Right renal cortex interstitium (tissue), 3 donors: ENCODE measurements at regions not wholly inside any gene's neighbourhood (a gene's known extent, or its start where the extent isn't known, plus 50 kb on each side); places are given as distances from the start of the nearest gene placed in this dataset.
"Not testable (repeated sequence)": the region's sequence is repeated elsewhere in the genome, so short reads cannot be mapped to it uniquely, and the experiment has no call there.

Experiments
- DNase-seq, 3 donors: peaks; one replicate each; pipeline ENCODE4 v3.0.0-alpha.2; 2013; ENCODE audit warnings: low read depth in 3 of 3, low spot score in 2 of 3

GRCh38 chr15:62362144-62362543, 197.1 kb upstream of the C2CD4B start:
- DNase-seq = no peak

DNA sequence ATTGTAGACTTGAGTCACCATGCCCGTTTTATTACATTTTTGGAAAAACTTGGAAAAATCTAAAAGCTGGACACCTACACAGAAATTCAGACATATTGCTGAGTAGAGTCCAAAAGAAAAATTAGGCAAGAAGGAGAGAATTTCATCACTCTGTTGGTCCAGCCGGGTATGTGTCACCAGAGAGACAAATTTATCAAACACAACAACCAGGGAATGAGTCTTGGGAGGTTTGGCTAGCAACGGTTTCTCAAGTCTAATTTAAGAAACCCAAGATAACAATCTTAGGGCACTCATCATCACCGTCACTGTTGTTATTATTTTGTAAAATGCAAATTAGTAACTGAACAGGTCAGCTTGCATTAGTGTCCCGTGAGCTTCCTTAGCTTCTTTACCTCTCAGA, 197.5 kb upstream of the C2CD4B start:
- no peak for DNase-seq

DNA sequence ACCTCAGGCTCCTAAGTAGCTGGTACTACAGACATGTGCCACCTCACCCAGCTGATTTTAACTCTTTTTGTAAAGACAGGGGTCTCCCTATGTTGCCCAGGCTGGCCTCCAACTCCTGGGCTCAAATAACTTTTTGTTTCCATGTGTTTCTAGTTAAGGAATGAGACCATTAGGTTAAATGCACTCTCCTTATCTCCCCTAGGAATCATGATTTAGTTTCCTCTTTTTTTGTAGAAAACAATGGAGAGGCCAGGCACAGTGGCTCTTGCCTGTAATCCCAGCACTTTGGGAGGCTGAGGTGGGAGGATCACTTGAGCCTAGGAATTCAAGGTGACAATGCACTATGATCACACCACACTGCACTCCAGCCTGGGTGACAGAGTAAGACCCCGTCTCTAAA, 198.8 kb upstream of the C2CD4B start:
- no peak for DNase-seq

DNA sequence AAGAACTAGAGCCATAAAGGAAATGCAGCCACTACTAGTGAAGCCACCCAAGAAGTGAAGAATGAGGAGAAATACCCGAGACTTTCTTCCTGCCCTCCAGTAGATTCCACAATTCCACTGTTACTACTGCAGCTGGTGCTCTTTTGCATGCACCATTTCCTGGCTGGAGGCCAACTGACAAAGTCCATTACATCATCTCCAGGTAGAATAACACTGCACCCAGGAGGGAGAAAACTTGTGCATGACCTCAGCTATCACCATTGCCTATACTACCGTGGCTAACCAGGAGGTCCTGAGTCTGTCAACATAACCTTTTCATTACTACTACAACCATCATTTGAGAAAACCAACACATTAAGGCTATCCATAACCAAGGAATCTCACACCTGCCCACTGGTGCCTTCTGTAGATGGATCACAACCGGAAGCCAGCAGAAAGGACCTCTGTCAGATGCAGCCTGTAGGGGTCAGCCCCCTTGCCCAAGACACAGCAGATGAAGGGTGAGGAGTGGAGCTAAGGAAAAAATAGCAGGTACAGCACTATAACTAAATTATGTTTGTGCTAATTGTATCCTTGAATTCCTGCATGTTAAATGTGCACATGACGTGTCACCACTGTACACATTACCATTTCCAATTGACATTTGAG, 200.8 kb upstream of the C2CD4B start:
- no peak for DNase-seq

DNA sequence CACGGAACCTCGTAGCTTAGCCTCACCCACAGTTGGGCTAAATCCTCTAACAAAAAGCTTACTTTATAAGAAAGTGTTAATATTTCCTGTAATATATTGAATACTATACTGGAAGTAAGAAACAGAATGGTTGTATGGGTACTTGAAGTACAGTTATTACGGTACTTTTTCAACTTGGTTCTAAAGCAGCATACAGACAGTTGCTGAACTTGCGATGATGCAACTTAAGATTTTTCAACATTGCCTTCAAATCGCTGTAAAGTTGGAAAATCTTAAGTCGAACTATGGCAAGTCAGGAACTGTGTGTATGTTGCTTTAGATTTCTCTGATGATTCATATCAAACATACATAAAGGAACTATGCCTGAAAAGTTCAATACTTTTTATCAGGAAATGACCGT, 204.4 kb upstream of the C2CD4B start:
- no peak for DNase-seq

GRCh38 chr15:62371683-62372082, 206.6 kb upstream of the C2CD4B start:
- DNase-seq = not testable (repeated sequence)

GRCh38 chr15:62377736-62378480, 212.8 kb upstream of the C2CD4B start:
- peak in 2 of 3 donors; percentile 25 to 41 for DNase-seq

DNA sequence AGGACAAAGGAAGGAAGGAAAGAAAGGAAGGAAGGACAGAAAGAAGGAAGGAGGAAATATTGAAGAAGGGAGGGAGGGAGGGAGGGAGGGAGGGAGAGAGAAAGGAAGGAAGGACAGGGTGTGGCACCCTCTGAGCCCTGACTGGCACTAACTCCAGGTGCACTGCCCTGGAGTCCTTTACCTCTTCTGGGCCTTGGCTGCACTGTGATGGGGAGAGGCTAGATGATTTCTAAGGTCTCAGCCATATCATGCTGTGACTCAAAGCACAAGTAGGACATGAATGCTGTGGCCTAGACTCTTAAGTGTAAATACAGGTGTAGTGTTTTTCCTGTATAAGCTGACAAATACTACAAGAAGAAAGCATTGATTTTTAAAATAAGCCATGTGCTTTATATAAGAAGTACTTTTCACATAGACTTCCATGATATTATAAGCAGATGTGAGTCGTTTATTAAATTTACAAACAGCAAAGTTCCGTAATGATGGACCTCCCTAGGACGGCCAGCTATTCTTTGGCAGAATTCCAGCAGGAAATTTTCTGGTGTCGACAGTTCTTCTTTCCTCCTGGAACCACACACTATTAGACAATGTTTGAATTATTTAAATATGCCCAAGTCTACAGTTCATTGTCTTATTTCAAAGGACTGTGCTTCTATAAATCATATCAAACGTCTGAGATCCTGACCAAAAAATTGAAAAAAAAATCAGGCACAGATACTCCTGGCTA, 213.8 kb upstream of the C2CD4B start:
- no peak for DNase-seq

- no peak for DNase-seq
Measured at GRCh38 chr15:62380011-62380410, 214.9 kb upstream of the C2CD4B start.

GRCh38 chr15:62382046-62382445, 217.0 kb upstream of the C2CD4B start:
- DNase-seq = no peak

DNA sequence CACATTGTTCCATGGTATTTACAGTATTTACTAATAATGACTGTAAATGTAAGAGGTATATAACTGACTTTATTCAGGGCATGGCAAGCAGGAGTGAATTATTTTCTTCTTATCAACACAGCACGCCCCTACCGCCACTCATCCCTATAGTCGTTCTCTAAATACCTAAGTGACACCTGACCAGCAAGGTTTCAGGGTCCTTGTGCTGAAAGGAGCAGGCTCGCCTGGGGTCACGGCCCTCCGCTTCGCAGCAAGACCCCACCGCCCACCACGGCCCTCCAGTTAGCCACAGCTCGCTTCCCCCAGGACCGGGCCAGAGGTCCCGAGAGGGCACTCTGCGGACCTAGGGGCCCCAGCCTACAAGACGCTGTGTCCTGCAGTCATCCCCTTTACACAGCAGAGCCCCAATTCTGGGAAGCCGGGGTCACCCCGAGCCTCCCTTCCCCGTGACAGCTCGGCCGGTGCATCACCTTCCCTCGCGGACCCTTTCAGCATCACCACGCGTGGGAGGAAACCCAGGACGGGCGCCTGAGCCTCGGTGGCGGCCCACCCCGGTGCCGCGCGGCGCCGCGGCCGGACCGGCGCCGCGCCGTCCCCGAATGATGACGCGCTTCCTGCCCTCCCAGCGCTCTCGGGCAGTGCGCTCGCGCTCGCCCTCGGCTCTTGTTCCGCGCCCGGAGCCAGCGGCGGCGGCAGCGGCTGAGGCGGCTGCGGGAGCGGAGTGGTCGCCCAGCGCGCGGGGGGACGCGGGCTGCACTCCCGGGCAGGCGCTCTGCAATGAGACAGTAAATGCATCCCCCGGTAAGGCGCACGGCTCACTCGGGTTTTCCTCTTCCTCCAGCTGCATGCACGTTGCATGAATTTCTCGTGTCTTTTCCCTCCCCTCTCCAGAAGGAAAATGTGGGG, 225.1 kb upstream of the C2CD4B start, which contains the start of gene TLN2:
Gene TLN2, plus strand, starts transcription at position 666 of the 906 bp plus-strand sequence.
- peak in 2 of 3 donors; percentile 29 to 68 for DNase-seq

DNA sequence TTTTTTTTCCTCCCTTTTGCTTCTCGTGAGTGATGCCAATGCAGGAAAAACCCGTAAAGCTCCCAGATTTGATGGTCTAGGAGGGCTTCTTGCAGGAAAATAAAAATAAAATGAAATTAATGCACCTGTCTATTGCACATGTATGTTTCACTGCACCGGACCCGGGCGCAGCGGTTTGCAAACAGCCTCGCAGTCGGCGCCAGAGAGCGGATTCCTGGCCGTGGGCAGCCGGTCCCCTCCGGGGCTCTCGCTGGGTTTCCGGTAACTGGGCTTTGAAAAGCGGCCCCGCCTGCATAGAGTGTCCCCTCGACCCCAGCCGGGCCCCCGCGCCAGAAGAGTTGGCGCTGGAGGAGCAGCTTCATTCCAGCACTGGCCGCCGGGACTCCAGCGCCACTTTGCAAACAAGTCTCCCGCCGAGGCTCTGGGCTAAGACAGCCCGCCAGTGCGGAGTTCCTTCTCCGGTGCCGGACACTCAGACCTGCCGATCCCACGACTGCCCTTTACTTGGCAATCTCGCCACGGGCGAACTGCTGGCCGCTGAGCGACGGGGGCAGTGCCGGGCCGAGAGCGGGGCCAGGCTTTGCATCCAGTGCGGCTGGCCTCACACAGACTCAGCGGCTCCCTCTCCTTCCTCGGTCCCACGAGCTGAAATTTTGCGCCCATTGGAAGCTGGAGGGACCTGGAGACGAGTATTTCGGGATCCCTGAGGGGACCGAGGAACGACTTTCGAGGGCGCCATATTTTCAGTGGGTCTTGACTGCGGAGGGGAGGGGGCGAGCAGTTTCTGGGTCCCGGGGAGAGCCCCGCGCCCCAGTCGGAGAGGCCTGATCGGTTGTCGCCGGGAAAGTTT, 225.9 kb upstream of the C2CD4B start:
- peak in 2 of 3 donors; percentile 32 to 33 for DNase-seq

GRCh38 chr15:62391641-62392262, 226.7 kb upstream of the C2CD4B start:
- DNase-seq = peak in 1 of 3 donors; percentile 12

- DNase-seq = no peak
Measured at GRCh38 chr15:62392376-62392775, 227.3 kb upstream of the C2CD4B start.

DNA sequence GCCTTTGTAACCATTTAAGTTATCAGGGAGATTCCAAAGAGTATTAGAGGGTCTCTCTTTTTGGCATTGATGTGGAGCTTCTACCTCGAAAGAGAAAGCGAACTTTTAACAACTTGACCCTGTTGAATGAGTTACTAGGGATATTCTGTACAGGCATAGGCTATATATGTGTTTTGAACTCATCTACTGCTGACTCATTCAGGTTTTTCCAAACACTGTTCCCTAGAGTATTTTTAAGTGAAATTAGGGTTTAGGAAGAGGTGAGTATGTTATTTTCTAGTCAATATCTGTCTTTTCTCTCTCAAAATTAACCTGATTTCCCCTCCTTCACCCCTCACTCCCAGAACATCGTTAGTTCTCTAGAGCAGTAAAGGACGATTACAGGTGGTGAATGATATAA, 228.1 kb upstream of the C2CD4B start:
- DNase-seq = no peak

DNA sequence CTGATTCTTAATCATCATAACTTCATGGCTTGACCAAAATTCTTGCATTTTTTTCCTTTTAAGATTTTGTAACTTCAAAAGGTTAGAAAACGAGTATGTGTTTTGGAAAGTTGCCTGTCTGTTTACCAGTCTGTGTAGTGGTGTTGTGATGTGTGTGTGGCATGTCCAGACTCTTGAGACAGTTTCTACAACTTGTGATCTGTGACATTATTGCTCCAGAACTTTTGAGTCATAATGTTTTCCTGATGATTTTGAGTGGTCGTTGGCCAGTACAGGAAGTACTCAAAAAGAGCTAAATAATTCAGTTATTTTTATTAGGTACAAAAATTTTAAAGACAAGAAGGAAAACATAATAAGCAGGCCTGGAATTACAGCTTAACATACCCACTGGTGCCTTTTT, 229.0 kb upstream of the C2CD4B start:
- no peak for DNase-seq

DNA sequence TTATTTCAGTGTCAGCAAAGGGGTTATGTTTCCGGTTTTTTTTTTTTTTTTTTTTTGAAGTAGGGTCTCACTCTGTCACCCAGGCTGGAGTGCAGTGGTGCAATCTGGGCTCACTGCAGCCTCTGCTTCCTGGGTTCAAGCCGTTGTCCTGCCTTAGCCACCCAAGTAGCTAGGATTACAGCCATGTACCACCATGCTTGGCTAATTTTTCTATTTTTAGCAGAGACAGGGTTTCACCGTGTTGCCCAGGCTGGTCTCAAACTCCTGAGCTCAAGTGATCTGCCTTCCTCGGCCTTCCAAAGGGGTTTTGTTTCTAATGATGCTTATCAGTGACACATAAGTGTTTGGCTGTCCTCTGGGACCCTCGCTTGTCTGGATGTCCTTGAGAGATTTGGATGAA, 235.7 kb upstream of the C2CD4B start:
- no peak for DNase-seq

GRCh38 chr15:62402687-62403086, 237.6 kb upstream of the C2CD4B start:
- DNase-seq = no peak

GRCh38 chr15:62403164-62403809, 238.2 kb upstream of the C2CD4B start:
- DNase-seq = no peak
